Left hindlimb (tissue), 1 donor: ENCODE measurements at regions not wholly inside any gene's neighbourhood (a gene's known extent, or its start where the extent isn't known, plus 50 kb on each side); places are given as distances from the start of the nearest gene placed in this dataset.
A peak's percentile ranks its signal among the peaks of the same experiment; 100 is the strongest.

Experiments
- DNase-seq: peaks from one replicate; pipeline ENCODE4 v3.0.0-alpha.2; 2018

GRCh38 chr3:106575029-106575428 lies 706.2 kb upstream of the CBLB start:
- DNase-seq = no peak

GRCh38 chr3:106577241-106577640 lies 708.4 kb upstream of the CBLB start:
- no peak for DNase-seq

GRCh38 chr3:106578911-106579310 lies 710.1 kb upstream of the CBLB start:
- no peak for DNase-seq

- DNase-seq = no peak
Measured at GRCh38 chr3:106582151-106582550, 713.3 kb upstream of the CBLB start.

GRCh38 chr3:106587551-106587950 lies 718.7 kb upstream of the CBLB start:
- DNase-seq = no peak

- no peak for DNase-seq
Measured at GRCh38 chr3:106588739-106589138, 719.9 kb upstream of the CBLB start.

GRCh38 chr3:106589311-106589942 lies 720.6 kb upstream of the CBLB start:
- no peak for DNase-seq

GRCh38 chr3:106590216-106590615 lies 721.4 kb upstream of the CBLB start:
- no peak for DNase-seq

- no peak for DNase-seq
Measured at GRCh38 chr3:106593381-106593780, 724.6 kb upstream of the CBLB start.

GRCh38 chr3:106609666-106610301 lies 741.0 kb upstream of the CBLB start:
- peak; percentile 87 for DNase-seq

- no peak for DNase-seq
Measured at GRCh38 chr3:106610362-106610959, 741.6 kb upstream of the CBLB start.

- DNase-seq = no peak
Measured at GRCh38 chr3:106611116-106611515, 742.3 kb upstream of the CBLB start.

- DNase-seq = no peak
Measured at GRCh38 chr3:106611841-106612240, 743.0 kb upstream of the CBLB start.

- DNase-seq = no peak
Measured at GRCh38 chr3:106616556-106616955, 747.7 kb upstream of the CBLB start.

- no peak for DNase-seq
Measured at GRCh38 chr3:106617276-106617675, 748.5 kb upstream of the CBLB start.

- no peak for DNase-seq
Measured at GRCh38 chr3:106620646-106621045, 751.8 kb upstream of the CBLB start.

- no peak for DNase-seq
Measured at GRCh38 chr3:106624154-106624553, 753.1 kb upstream of the CCDC54 start.

- DNase-seq = no peak
Measured at GRCh38 chr3:106628407-106628806, 748.8 kb upstream of the CCDC54 start.

- DNase-seq = no peak
Measured at GRCh38 chr3:106629215-106629832, 747.9 kb upstream of the CCDC54 start.

- DNase-seq = no peak
Measured at GRCh38 chr3:106631373-106632108, 745.7 kb upstream of the CCDC54 start.

GRCh38 chr3:106635271-106635670 lies 742.0 kb upstream of the CCDC54 start:
- DNase-seq = no peak

GRCh38 chr3:106635826-106636225 lies 741.4 kb upstream of the CCDC54 start:
- no peak for DNase-seq

- no peak for DNase-seq
Measured at GRCh38 chr3:106640353-106640752, 736.9 kb upstream of the CCDC54 start.
